ENCODE measurements at regions not wholly inside any gene's neighbourhood (a gene's known extent, or its start where the extent isn't known, plus 50 kb on each side); places are given as distances from the start of the nearest gene placed in this dataset.

DNA sequence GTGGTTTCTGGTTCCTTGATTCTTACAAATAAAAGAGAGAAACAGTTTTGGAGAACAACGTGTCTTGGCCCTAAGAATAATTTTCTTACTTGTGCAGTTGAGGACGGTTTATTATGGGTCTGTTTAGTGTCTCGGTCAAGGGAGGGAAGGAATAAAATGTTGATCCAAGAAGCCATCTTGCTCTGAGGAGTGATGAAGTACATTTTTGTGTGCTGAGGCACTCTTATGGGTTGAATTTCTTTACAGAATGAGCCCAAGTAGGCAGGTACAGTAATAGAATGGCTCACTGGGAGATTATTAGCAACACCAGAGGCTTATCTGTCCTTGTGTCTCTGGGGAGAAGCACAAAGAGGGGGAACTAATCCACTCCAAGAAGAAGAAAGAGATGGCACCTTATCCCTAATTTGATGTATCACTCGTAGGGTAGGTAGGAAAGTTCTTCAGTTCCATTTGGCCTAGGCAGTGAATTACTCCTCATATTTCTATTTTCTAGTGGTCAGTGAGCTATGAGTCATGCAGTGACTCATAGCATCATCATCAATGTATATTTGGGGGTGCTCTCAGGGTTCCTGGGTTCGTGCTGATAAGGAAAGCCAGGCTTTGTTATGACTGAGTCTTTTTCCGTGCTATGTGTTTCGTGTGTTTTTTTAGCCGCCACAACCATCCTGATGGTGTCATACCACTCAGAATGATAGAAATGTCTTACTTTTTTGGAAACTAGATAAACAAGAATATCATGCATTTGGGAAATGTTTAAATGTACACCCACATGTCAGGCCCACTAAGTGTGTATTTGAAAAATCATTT, 250.1 kb upstream of the CTAGE1 start:
- TF ChIP-seq, protein P1, sequence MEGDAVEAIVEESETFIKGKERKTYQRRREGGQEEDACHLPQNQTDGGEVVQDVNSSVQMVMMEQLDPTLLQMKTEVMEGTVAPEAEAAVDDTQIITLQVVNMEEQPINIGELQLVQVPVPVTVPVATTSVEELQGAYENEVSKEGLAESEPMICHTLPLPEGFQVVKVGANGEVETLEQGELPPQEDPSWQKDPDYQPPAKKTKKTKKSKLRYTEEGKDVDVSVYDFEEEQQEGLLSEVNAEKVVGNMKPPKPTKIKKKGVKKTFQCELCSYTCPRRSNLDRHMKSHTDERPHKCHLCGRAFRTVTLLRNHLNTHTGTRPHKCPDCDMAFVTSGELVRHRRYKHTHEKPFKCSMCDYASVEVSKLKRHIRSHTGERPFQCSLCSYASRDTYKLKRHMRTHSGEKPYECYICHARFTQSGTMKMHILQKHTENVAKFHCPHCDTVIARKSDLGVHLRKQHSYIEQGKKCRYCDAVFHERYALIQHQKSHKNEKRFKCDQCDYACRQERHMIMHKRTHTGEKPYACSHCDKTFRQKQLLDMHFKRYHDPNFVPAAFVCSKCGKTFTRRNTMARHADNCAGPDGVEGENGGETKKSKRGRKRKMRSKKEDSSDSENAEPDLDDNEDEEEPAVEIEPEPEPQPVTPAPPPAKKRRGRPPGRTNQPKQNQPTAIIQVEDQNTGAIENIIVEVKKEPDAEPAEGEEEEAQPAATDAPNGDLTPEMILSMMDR (IDR thresholded peaks at IDR 0.05; ENCODE audit: insufficient read depth, low read length, poor library complexity, severe bottlenecking) = no peak
- TF ChIP-seq EZH2phosphoT487 (conservative IDR thresholded peaks at IDR 0.05; ENCODE audit: low read length) = no peak
